Ishikawa (cell line): ENCODE measurements at regions not wholly inside any gene's neighbourhood (a gene's known extent, or its start where the extent isn't known, plus 50 kb on each side); places are given as distances from the start of the nearest gene placed in this dataset.

ENCODE experiments used
- CEBPB ChIP-seq: IDR thresholded peaks from 2 replicates; pipeline ENCODE4 v1.6.1; 2012
- CREB1 ChIP-seq: IDR thresholded peaks from 2 replicates; pipeline ENCODE4 v1.6.1; 2012; ENCODE audit warnings: low read depth
- EGR1 ChIP-seq: IDR thresholded peaks from 2 replicates; pipeline ENCODE4 v1.6.1; 2012
- EP300 ChIP-seq: IDR thresholded peaks from 2 replicates; pipeline ENCODE4 v1.6.1; 2012; ENCODE audit warnings: borderline replicate concordance
- FOXM1 ChIP-seq: IDR thresholded peaks from 2 replicates; pipeline ENCODE4 v1.6.1; 2012; ENCODE audit warnings: low read depth, borderline replicate concordance
- NFIC ChIP-seq: IDR thresholded peaks from 2 replicates; pipeline ENCODE4 v1.6.1; 2012
- RAD21 ChIP-seq: IDR thresholded peaks from 2 replicates; pipeline ENCODE4 v1.6.1; 2012; ENCODE audit warnings: low read depth
- TAF1 ChIP-seq: IDR thresholded peaks from 2 replicates; pipeline ENCODE4 v1.6.1; 2012; ENCODE audit warnings: low read depth, mild to moderate bottlenecking
- TCF12 ChIP-seq: IDR thresholded peaks from 2 replicates; pipeline ENCODE4 v1.6.1; 2012; ENCODE audit warnings: low read depth
- TEAD4 ChIP-seq: IDR thresholded peaks from 2 replicates; pipeline ENCODE4 v1.6.1; 2012
- YY1 ChIP-seq: IDR thresholded peaks from 2 replicates; pipeline ENCODE4 v1.6.1; 2012; ENCODE audit warnings: low read depth
- ZBTB7A ChIP-seq: IDR thresholded peaks from 2 replicates; pipeline ENCODE4 v1.6.1; 2012; ENCODE audit warnings: low read depth
- TF ChIP-seq, protein P1 (sequence below): IDR thresholded peaks from 2 replicates; pipeline ENCODE4 v1.6.1; 2012
- TF ChIP-seq, protein P2 (sequence below): IDR thresholded peaks from 2 replicates; pipeline ENCODE4 v1.6.1; 2012
- TF ChIP-seq, protein P3 (sequence below): IDR thresholded peaks from 2 replicates; pipeline ENCODE4 v1.6.1; 2012; ENCODE audit warnings: low read depth, mild to moderate bottlenecking

DNA sequence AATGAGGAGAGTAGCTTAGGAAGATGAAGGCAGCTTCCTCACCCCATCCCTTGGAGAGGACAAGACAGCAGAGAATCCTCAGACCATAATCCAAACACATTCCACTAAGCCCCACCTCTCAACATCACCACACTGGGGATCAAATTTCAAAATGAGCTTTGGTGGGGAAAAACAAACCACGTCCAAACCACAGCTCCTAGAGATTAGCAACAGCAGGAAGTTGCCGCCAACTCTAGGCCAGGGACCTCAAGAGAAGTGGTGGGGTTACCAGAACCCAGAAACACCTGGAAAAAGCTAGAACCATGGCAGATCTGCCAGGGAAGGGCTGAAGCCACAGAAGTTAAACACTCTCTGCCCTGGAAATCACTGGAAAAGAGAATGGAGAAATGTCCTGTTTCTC is 571.6 kb downstream of the HS3ST4 start:
- no peak for TF ChIP-seq NFIC
- TF ChIP-seq YY1, result no peak
- TF ChIP-seq, protein P1, sequence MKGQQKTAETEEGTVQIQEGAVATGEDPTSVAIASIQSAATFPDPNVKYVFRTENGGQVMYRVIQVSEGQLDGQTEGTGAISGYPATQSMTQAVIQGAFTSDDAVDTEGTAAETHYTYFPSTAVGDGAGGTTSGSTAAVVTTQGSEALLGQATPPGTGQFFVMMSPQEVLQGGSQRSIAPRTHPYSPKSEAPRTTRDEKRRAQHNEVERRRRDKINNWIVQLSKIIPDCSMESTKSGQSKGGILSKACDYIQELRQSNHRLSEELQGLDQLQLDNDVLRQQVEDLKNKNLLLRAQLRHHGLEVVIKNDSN, result no peak
- TF ChIP-seq CEBPB, result no peak

DNA sequence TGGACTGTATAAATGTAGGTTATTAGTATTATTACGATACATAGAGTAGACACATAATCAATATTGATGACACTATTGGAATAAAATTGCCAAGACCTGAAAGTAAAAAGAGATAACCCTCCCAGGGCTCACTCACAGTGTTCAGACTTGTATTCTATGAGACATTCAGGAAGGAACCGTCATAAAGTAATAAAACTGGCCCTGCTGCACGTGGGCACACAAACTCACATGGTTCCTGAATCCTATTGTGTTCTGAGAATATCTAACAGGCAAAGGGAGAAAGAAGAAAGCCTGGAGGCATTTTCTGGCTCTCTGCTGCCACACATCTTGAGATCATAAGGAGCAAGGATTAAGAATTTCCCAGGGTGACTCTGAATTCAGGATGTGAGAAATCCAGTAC is 575.9 kb downstream of the HS3ST4 start:
- TF ChIP-seq FOXM1, result no peak
- no peak for TF ChIP-seq RAD21
- TF ChIP-seq NFIC, result no peak
- no peak for TF ChIP-seq YY1

DNA sequence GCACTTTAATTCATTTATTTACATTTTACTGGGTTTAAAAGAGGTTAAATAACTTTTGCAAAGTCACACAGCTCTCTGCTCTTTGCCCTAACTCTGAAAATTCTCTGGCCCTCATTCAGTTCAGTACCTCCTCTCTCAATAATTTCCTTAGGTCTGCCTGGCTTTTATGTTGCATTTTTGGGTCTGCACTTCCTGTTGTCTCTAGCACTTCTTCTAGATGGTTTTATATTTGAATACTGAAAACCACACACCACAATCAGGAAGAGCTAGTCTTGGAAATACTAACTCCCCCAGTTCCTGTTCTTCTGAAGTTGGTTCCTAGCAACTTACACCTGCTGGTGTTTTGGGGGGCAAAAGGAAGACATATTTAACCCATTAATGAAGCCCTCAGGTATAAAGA is 577.9 kb downstream of the HS3ST4 start:
- TF ChIP-seq EP300 (no peak), NFIC (no peak), TEAD4 (no peak)
- TF ChIP-seq, protein P1, result no peak

DNA sequence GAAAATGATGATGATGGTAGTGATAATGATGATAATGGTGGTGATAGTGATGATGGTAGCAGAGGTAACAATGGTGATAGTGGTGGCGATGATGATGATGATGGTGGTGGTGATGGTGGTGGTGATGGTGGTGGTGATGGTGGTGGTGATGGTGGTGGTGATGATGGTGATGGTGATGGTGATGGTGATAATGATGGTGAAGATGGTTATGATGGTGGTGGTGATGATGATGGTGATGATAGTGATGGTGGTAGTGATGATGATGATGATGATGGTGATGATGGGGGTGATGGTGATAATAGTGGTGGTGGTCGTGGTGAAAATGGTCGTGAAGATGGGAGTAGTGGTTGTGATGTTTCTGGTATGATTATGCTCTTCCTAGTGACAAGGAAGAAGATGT is 581.8 kb downstream of the HS3ST4 start:
- no peak for TF ChIP-seq CREB1
- TF ChIP-seq TEAD4, result no peak
- TF ChIP-seq NFIC, result no peak
- TF ChIP-seq FOXM1, result no peak
- no peak for TF ChIP-seq YY1
- no peak for TF ChIP-seq EP300
- TF ChIP-seq CEBPB, result no peak
- TF ChIP-seq TCF12, result no peak
- TF ChIP-seq RAD21, result no peak
- TF ChIP-seq, protein P2, sequence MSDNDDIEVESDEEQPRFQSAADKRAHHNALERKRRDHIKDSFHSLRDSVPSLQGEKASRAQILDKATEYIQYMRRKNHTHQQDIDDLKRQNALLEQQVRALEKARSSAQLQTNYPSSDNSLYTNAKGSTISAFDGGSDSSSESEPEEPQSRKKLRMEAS, result no peak
- TF ChIP-seq, protein P1, result no peak
- TF ChIP-seq ZBTB7A, result no peak
- TF ChIP-seq, protein P3, sequence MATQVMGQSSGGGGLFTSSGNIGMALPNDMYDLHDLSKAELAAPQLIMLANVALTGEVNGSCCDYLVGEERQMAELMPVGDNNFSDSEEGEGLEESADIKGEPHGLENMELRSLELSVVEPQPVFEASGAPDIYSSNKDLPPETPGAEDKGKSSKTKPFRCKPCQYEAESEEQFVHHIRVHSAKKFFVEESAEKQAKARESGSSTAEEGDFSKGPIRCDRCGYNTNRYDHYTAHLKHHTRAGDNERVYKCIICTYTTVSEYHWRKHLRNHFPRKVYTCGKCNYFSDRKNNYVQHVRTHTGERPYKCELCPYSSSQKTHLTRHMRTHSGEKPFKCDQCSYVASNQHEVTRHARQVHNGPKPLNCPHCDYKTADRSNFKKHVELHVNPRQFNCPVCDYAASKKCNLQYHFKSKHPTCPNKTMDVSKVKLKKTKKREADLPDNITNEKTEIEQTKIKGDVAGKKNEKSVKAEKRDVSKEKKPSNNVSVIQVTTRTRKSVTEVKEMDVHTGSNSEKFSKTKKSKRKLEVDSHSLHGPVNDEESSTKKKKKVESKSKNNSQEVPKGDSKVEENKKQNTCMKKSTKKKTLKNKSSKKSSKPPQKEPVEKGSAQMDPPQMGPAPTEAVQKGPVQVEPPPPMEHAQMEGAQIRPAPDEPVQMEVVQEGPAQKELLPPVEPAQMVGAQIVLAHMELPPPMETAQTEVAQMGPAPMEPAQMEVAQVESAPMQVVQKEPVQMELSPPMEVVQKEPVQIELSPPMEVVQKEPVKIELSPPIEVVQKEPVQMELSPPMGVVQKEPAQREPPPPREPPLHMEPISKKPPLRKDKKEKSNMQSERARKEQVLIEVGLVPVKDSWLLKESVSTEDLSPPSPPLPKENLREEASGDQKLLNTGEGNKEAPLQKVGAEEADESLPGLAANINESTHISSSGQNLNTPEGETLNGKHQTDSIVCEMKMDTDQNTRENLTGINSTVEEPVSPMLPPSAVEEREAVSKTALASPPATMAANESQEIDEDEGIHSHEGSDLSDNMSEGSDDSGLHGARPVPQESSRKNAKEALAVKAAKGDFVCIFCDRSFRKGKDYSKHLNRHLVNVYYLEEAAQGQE, result no peak

DNA sequence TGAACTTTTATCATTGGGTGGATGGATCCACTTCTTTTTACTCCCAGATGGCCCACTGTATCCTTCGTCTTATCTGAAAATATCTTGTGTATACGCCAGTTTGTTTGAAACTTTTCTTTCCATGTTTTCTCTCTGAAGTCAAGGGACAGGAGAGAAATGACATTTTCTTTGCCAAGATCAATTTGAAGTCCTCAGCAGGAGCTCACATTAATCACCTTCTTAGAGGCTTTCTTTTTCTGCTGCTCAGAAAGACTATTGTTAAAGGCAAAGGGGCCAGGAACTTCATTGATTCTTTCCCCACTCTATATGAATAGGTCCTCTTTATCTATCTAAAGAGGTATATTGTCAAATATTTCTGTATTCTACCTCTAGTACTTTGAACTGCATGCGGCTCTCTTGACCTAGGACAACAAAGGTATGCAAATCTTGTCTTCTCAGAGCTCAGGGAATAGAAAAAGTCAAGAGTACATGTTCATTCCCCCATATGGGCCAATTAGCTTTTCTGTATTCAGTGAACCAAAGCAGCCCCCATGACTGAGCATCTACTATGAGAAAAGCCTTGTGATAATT is 583.3 kb downstream of the HS3ST4 start:
- TF ChIP-seq, protein P2, result no peak
- no peak for TF ChIP-seq EGR1
- TF ChIP-seq YY1, result no peak
- TF ChIP-seq, protein P1, result no peak
- no peak for TF ChIP-seq ZBTB7A
- no peak for TF ChIP-seq EP300
- TF ChIP-seq TAF1, result no peak
- TF ChIP-seq CREB1, result no peak
- TF ChIP-seq, protein P3, result no peak
- no peak for TF ChIP-seq FOXM1
- no peak for TF ChIP-seq RAD21
- no peak for TF ChIP-seq CEBPB
- TF ChIP-seq NFIC, result no peak

DNA sequence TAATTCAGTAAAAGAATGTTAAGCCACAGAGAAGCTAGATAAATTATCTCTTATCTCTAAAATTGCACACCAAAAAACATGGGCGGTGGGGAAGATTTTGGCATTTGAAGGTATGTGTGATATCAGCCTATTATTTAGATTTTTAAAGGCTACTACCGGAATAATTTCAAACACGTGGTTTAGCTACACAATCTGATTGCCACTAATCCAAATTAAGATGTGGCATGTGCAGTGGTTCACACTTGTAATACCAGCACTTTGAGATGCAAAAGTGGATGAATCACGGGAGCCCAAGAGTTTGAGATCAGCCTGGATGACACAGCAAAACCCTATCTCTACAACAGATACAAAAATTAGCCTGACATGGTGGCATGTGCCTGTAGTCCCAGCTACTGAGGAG is 584.5 kb downstream of the HS3ST4 start:
- TF ChIP-seq, protein P3, result no peak
- TF ChIP-seq NFIC (no peak), FOXM1 (no peak), EGR1 (no peak), RAD21 (no peak), TCF12 (no peak), ZBTB7A (no peak), YY1 (no peak), EP300 (no peak), CEBPB (no peak), CREB1 (no peak), TEAD4 (no peak), TAF1 (no peak)
- TF ChIP-seq, protein P2, result no peak
- TF ChIP-seq, protein P1, result no peak
